CD4-positive, alpha-beta memory T cell (primary cell): ENCODE measurements at regions not wholly inside any gene's neighbourhood (a gene's known extent, or its start where the extent isn't known, plus 50 kb on each side); places are given as distances from the start of the nearest gene placed in this dataset.

ENCODE experiments used
- CTCF ChIA-PET: fragments of 350-600 bp; sonication (Branson Sonifier 250); formaldehyde crosslinking; loops from one replicate; lab custom pipeline; 2021; ENCODE audit warnings: inconsistent platforms; ENCODE audit not compliant: partially characterized antibody; lab: Charles Lee
- POLR2A ChIA-PET: fragments of 350-600 bp; sonication (Branson Sonifier 250); formaldehyde crosslinking; loops from one replicate; lab custom pipeline; 2021; ENCODE audit not compliant: partially characterized antibody; lab: Charles Lee
- DNase-seq, 5 donors: peaks; one replicate each; pipeline versions ENCODE4 v3.0.0 to v3.0.0-alpha.2; 2020 to 2022; ENCODE audit warnings: mixed read lengths in 1 of 5
- H3K27ac ChIP-seq: one replicate; pipeline ENCODE4 v1.7.0; 2013; ENCODE audit warnings: low read depth, low read length
- H3K27me3 ChIP-seq: 2 replicates; pipeline ENCODE4 v1.7.0; 2013; ENCODE audit warnings: mild to moderate bottlenecking, low read length, moderate library complexity; ENCODE audit not compliant: insufficient read depth
- H3K36me3 ChIP-seq: 2 replicates; pipeline ENCODE4 v1.7.0; 2013; ENCODE audit warnings: mild to moderate bottlenecking, low read length, moderate library complexity; ENCODE audit not compliant: insufficient read depth
- H3K4me1 ChIP-seq: 2 replicates; pipeline ENCODE4 v1.7.0; 2013; ENCODE audit warnings: mild to moderate bottlenecking, low read length, moderate library complexity; ENCODE audit not compliant: insufficient read depth
- H3K4me3 ChIP-seq, 2 donors: one replicate each; pipeline ENCODE4 v1.7.0; 2013; ENCODE audit warnings: low read length in 2 of 2, mild to moderate bottlenecking in 1 of 2
- H3K9me3 ChIP-seq, 2 donors: one replicate each; pipeline ENCODE4 v1.7.0; 2013; ENCODE audit warnings: low read length in 2 of 2, control low read depth in 1 of 2; ENCODE audit not compliant: control insufficient read depth in 1 of 2
- H3K27ac Mint-ChIP-seq, 7 donors: one replicate each; pipeline ENCODE4 v1.8.0; 2020 to 2021; ENCODE audit warnings: mixed read lengths in 7 of 7, mild to moderate bottlenecking in 6 of 7, inconsistent platforms in 3 of 7, moderate library complexity in 3 of 7
- H3K27me3 Mint-ChIP-seq, 2 donors: one replicate each; pipeline ENCODE4 v1.8.0; 2020 to 2021; ENCODE audit warnings: mixed read lengths in 2 of 2
- H3K36me3 Mint-ChIP-seq, 2 donors: one replicate each; pipeline ENCODE4 v1.8.0; 2020 to 2021; ENCODE audit warnings: mixed read lengths in 2 of 2, inconsistent platforms in 1 of 2, mild to moderate bottlenecking in 1 of 2
- H3K4me1 Mint-ChIP-seq, 4 donors: one replicate each; pipeline ENCODE4 v1.8.0; 2020 to 2021; ENCODE audit warnings: mixed read lengths in 4 of 4, mild to moderate bottlenecking in 1 of 4
- H3K4me3 Mint-ChIP-seq, 8 donors: one replicate each; pipeline ENCODE4 v1.8.0; 2020 to 2021; ENCODE audit warnings: mixed read lengths in 8 of 8, mild to moderate bottlenecking in 7 of 8, moderate library complexity in 6 of 8, inconsistent platforms in 3 of 8
- H3K9me3 Mint-ChIP-seq, 8 donors: one replicate each; pipeline ENCODE4 v1.8.0; 2020 to 2021; ENCODE audit warnings: mixed read lengths in 8 of 8, mild to moderate bottlenecking in 5 of 8, inconsistent platforms in 3 of 8, moderate library complexity in 1 of 8
- intact Hi-C: fragments of 100-400 bp; cut with micrococcal nuclease; formaldehyde crosslinking; loops from one replicate; pipeline ENCODE4 v1.15.1; 2023

DNA sequence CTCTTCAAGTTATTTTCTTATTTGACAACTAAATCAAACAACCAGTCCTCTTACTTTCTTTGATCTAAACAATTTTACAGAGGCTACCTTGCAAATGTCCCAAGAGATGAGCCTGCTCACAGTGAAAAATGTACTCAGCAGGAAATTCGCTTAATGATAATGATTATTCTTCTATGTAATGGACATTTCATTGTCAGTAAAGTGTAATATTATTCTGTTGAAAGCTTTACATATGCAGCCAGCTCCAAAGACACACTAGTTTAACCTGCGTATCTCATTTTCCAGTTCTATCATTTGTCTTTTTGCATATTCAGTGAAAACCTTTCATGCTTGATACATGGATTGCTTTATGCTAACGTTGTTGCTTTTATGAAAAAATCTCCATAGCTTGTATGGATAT lies 758.7 kb upstream of the ZNF608 start:
- Histone ChIP-seq H3K27me3 (no peaks in the 10 kb centered on the region), H3K36me3 (no peaks in the 10 kb centered on the region), H3K4me1 (no peaks in the 10 kb centered on the region), H3K4me3 (no peak overlapping the region), H3K27ac (no peak overlapping the region), H3K9me3 (no peaks in the 10 kb centered on the region)
- Mint-ChIP-seq H3K27ac (no peak overlapping the region), H3K9me3 (peaks cover 0 to 17% (median 3%) of the 10 kb centered on the region in 8 donors), H3K36me3 (peaks cover 0 to 1% of the 10 kb centered on the region in 2 donors), H3K4me3 (no peak overlapping the region), H3K4me1 (no peaks in the 10 kb centered on the region), H3K27me3 (no peaks in the 10 kb centered on the region)
- CTCF ChIA-PET: no interaction called here
- DNase-seq: no peak
- POLR2A ChIA-PET: no interaction called here
- intact Hi-C loops: no loop called here

GRCh38 chr5:125506124-125506523 lies 759.7 kb upstream of the ZNF608 start:
- POLR2A ChIA-PET: no interaction called here
- intact Hi-C loops: no loop called here
- H3K4me1 Mint-ChIP-seq: no peaks in the 10 kb centered on the region

GRCh38 chr5:125508225-125508624 lies 761.8 kb upstream of the ZNF608 start:
- Histone ChIP-seq H3K4me1 (no peaks in the 10 kb centered on the region), H3K9me3 (no peaks in the 10 kb centered on the region), H3K27me3 (no peaks in the 10 kb centered on the region), H3K36me3 (no peaks in the 10 kb centered on the region), H3K27ac (no peak overlapping the region), H3K4me3 (no peak overlapping the region)
- POLR2A ChIA-PET: no interaction called here
- Mint-ChIP-seq H3K4me1 (no peaks in the 10 kb centered on the region), H3K27me3 (no peaks in the 10 kb centered on the region), H3K36me3 (peaks cover 0 to 1% of the 10 kb centered on the region in 2 donors), H3K9me3 (peaks cover 0 to 9% (median 3%) of the 10 kb centered on the region in 8 donors), H3K4me3 (no peak overlapping the region), H3K27ac (no peak overlapping the region)
- intact Hi-C loops: no loop called here
- CTCF ChIA-PET: no interaction called here
- no peak for DNase-seq

More at GRCh38 chr5:125506124-125506523, 759.7 kb upstream of the ZNF608 start:
- Histone ChIP-seq H3K36me3 (no peaks in the 10 kb centered on the region), H3K27ac (no peak overlapping the region), H3K4me3 (no peak overlapping the region), H3K9me3 (no peaks in the 10 kb centered on the region), H3K4me1 (no peaks in the 10 kb centered on the region), H3K27me3 (no peaks in the 10 kb centered on the region)
- no peaks in the 10 kb centered on the region for H3K27me3 Mint-ChIP-seq
- no peak overlapping the region for H3K4me3 Mint-ChIP-seq
- H3K9me3 Mint-ChIP-seq: peaks cover 0 to 13% (median 3%) of the 10 kb centered on the region in 8 donors
- peaks cover 0 to 1% of the 10 kb centered on the region in 2 donors for H3K36me3 Mint-ChIP-seq
- H3K27ac Mint-ChIP-seq: no peak overlapping the region
- CTCF ChIA-PET: no interaction called here
- no peak for DNase-seq

DNA sequence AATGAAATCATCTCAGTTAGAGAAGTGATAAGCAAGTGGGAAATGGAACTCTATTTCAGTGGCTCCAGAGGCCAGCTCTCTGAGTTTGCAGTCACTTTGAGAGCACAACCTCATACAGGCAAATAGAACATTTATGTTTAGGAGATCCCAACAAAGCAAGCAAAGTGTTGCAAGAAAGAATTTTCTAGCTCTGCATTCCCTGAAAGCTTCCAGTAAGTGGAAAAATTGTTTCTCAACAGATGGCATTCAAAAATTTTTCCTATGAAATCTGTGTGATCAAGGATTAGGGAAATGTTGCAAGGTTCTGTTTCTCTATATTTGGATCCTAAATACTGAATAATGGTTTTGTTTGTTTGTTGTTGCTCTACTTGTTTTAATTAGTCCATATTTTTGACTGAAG lies 764.2 kb upstream of the ZNF608 start:
- H3K4me3 ChIP-seq: no peak overlapping the region
- peaks cover 0 to 1% of the 10 kb centered on the region in 2 donors for H3K36me3 Mint-ChIP-seq
- H3K4me3 Mint-ChIP-seq: no peak overlapping the region
- H3K27ac ChIP-seq: no peak overlapping the region
- ChIA-PET CTCF (no interaction called here), POLR2A (no interaction called here)
- DNase-seq: no peak
- no peaks in the 10 kb centered on the region for H3K27me3 ChIP-seq
- H3K27ac Mint-ChIP-seq: no peak overlapping the region
- no peaks in the 10 kb centered on the region for H3K9me3 ChIP-seq
- intact Hi-C loops: no loop called here
- no peaks in the 10 kb centered on the region for H3K36me3 ChIP-seq
- H3K4me1 Mint-ChIP-seq: no peaks in the 10 kb centered on the region
- H3K9me3 Mint-ChIP-seq: peaks cover 0 to 13% (median 5%) of the 10 kb centered on the region in 8 donors
- H3K27me3 Mint-ChIP-seq: no peaks in the 10 kb centered on the region
- no peaks in the 10 kb centered on the region for H3K4me1 ChIP-seq

DNA sequence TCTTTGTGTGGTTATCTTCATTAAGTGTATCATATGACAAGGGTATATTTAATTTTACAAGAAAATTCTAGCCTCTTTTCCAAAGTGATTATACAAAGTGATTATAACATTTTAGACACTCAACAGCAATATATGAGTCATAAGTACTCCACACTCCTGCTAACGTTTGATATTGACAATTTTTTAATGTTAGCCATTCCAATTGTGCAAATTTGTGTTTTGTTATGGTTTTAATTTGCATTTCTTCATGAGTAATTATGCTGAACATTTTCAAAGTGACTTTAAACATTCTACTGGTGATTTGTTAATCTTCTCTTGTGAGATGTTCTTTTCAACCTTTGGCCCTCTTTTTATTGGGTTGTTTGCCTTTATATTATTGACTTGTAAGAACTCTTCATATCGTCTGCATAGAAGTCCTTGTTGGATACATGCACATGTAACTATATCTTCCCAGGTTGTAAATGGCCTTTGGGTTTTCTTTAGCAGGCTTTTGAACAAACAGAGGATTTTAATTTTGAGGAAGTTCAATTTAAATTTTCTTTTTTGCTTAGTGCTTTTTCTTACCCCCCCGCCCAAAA lies 771.6 kb upstream of the ZNF608 start:
- Histone ChIP-seq H3K4me3 (no peak overlapping the region), H3K36me3 (no peaks in the 10 kb centered on the region), H3K9me3 (no peaks in the 10 kb centered on the region), H3K27ac (no peak overlapping the region), H3K27me3 (no peaks in the 10 kb centered on the region), H3K4me1 (no peaks in the 10 kb centered on the region)
- no peak for DNase-seq
- peaks cover 0 to 19% (median 6%) of the 10 kb centered on the region in 8 donors for H3K9me3 Mint-ChIP-seq
- intact Hi-C loops: no loop called here
- no peaks in the 10 kb centered on the region for H3K36me3 Mint-ChIP-seq
- H3K4me1 Mint-ChIP-seq: no peaks in the 10 kb centered on the region
- POLR2A ChIA-PET: no interaction called here
- no peaks in the 10 kb centered on the region for H3K27me3 Mint-ChIP-seq
- H3K4me3 Mint-ChIP-seq: no peak overlapping the region
- H3K27ac Mint-ChIP-seq: no peak overlapping the region
- CTCF ChIA-PET: no interaction called here

DNA sequence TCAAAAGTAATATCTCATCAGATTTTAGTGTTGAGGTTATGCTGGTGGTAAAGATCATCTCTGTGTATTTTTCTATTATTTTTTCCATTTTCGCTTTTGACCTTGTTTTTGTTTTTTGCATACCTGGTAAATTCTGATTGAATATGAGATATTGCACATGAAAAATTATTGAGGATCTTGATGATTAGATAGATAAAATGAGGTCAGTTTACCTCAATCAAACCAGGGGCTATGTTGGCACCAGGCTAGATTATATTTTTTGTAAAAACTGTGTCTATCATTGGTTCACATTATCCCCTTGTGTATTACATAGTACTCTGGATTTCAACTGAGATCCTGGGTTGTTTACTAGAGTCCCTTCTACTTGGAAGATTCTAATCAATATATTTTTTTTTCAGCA lies 774.9 kb upstream of the ZNF608 start:
- Mint-ChIP-seq H3K4me1 (no peaks in the 10 kb centered on the region), H3K36me3 (no peaks in the 10 kb centered on the region), H3K9me3 (peaks cover 0 to 17% (median 4%) of the 10 kb centered on the region in 8 donors), H3K4me3 (no peak overlapping the region), H3K27me3 (no peaks in the 10 kb centered on the region), H3K27ac (no peak overlapping the region)
- ChIA-PET POLR2A (no interaction called here), CTCF (no interaction called here)
- Histone ChIP-seq H3K27ac (no peak overlapping the region), H3K9me3 (no peaks in the 10 kb centered on the region), H3K36me3 (no peaks in the 10 kb centered on the region), H3K4me1 (no peaks in the 10 kb centered on the region), H3K27me3 (no peaks in the 10 kb centered on the region), H3K4me3 (no peak overlapping the region)
- no peak for DNase-seq
- intact Hi-C loops: no loop called here

DNA sequence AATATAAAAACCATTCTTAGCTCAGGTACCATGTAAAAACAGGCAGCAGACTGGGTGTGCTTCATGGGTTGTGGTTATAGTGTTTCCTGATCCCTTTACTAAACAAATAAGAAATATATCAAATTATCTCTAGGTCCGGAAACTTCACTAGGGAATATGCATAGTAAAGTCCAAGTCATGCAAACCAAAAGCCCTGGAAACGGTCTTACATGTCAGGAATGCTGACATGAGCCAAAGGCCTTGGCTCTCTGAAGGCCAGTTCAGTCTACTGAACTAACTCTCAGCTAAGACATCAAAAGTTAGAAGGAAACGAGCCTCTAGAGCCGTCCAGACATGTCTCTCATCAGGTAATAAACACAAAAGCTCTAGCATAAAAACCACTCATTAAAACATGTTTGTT lies 778.9 kb upstream of the ZNF608 start:
- Mint-ChIP-seq H3K9me3 (peaks cover 0 to 8% (median 3%) of the 10 kb centered on the region in 8 donors), H3K4me3 (no peak overlapping the region), H3K36me3 (no peaks in the 10 kb centered on the region), H3K4me1 (no peaks in the 10 kb centered on the region), H3K27ac (no peak overlapping the region), H3K27me3 (no peaks in the 10 kb centered on the region)
- H3K27me3 ChIP-seq: no peaks in the 10 kb centered on the region
- no peaks in the 10 kb centered on the region for H3K4me1 ChIP-seq
- H3K36me3 ChIP-seq: no peaks in the 10 kb centered on the region
- no peak for DNase-seq
- ChIA-PET CTCF (no interaction called here), POLR2A (no interaction called here)
- no peak overlapping the region for H3K4me3 ChIP-seq
- intact Hi-C loops: no loop called here
- H3K27ac ChIP-seq: no peak overlapping the region
- H3K9me3 ChIP-seq: no peaks in the 10 kb centered on the region

DNA sequence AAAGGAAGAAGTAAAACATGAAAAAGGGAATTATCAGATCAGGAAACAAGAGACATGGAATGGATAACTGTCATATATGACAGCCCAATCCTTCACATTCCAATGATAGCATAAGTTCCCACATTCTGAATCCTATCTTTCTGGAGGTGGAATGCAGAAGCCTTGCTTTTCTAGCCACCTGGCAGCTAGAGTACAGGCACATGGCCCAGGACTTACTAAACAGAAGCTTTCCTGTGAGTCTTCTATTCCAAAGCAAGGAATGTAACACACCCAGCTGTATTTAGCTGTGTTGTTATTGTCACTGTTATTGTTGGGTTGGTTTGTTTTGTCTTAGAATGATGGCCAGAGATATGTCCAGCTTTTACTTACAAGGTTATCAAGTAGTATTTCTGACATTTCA lies 780.5 kb upstream of the ZNF608 start:
- Mint-ChIP-seq H3K36me3 (no peaks in the 10 kb centered on the region), H3K4me1 (no peaks in the 10 kb centered on the region), H3K27me3 (no peaks in the 10 kb centered on the region), H3K27ac (no peak overlapping the region), H3K4me3 (no peak overlapping the region), H3K9me3 (peaks cover 0 to 6% (median 0%) of the 10 kb centered on the region in 8 donors)
- Histone ChIP-seq H3K4me1 (no peaks in the 10 kb centered on the region), H3K4me3 (no peak overlapping the region), H3K27ac (no peak overlapping the region), H3K27me3 (no peaks in the 10 kb centered on the region), H3K9me3 (no peaks in the 10 kb centered on the region), H3K36me3 (no peaks in the 10 kb centered on the region)
- POLR2A ChIA-PET: no interaction called here
- intact Hi-C loops: no loop called here
- DNase-seq: no peak
- CTCF ChIA-PET: no interaction called here
